ENCODE measurements at regions not wholly inside any gene's neighbourhood (a gene's known extent, or its start where the extent isn't known, plus 50 kb on each side); places are given as distances from the start of the nearest gene placed in this dataset.

GRCh38 chr4:156060661-156061060 lies 107.0 kb upstream of the CTSO start:
- no CpG with 5 or more reads among the region's 3 CpGs for WGBS (ENCODE audit: insufficient coverage)
- no peaks in the 10 kb centered on the region for H3K9me3 ChIP-seq (replicated peaks; ENCODE audit: control insufficient read depth, low read depth, low read length)

GRCh38 chr4:156053174-156053573 lies 99.5 kb upstream of the CTSO start:
- Histone ChIP-seq H3K36me3 (ENCODE audit: control insufficient read depth, insufficient read depth, low read length) (no peaks in the 10 kb centered on the region), H3K4me1 (ENCODE audit: control insufficient read depth, insufficient read depth, low read length) (no peaks in the 10 kb centered on the region), H3K27ac (ENCODE audit: low read length) (no peak overlapping the region), H3K27me3 (ENCODE audit: control insufficient read depth, insufficient read depth, low read length) (no peaks in the 10 kb centered on the region), H3K4me3 (ENCODE audit: low read length) (no peak overlapping the region), H3K9me3 (replicated peaks; ENCODE audit: control insufficient read depth, low read depth, low read length) (no peaks in the 10 kb centered on the region)
- no peak for DNase-seq
- no CpG with 5 or more reads among the region's 3 CpGs for WGBS (ENCODE audit: insufficient coverage)

More at GRCh38 chr4:156060661-156061060, 107.0 kb upstream of the CTSO start:
- Histone ChIP-seq H3K36me3 (ENCODE audit: control insufficient read depth, insufficient read depth, low read length) (no peaks in the 10 kb centered on the region), H3K27me3 (ENCODE audit: control insufficient read depth, insufficient read depth, low read length) (no peaks in the 10 kb centered on the region), H3K27ac (ENCODE audit: low read length) (no peak overlapping the region), H3K4me1 (ENCODE audit: control insufficient read depth, insufficient read depth, low read length) (no peaks in the 10 kb centered on the region), H3K4me3 (ENCODE audit: low read length) (no peak overlapping the region)
- DNase-seq: no peak

GRCh38 chr4:156052116-156052515 lies 98.5 kb upstream of the CTSO start:
- no peaks in the 10 kb centered on the region for H3K9me3 ChIP-seq (replicated peaks; ENCODE audit: control insufficient read depth, low read depth, low read length)

GRCh38 chr4:156038772-156039171 lies 85.1 kb upstream of the CTSO start:
- peak; percentile 25 for DNase-seq
- no peaks in the 10 kb centered on the region for H3K27me3 ChIP-seq (ENCODE audit: control insufficient read depth, insufficient read depth, low read length)
- H3K36me3 ChIP-seq (ENCODE audit: control insufficient read depth, insufficient read depth, low read length): no peaks in the 10 kb centered on the region
- peaks cover 5% of the 10 kb centered on the region for H3K4me1 ChIP-seq (ENCODE audit: control insufficient read depth, insufficient read depth, low read length)
- H3K9me3 ChIP-seq (replicated peaks; ENCODE audit: control insufficient read depth, low read depth, low read length): no peaks in the 10 kb centered on the region
- H3K27ac ChIP-seq (ENCODE audit: low read length): no peak overlapping the region
- 70% methylated on average over 3 of the region's 4 CpGs for WGBS (ENCODE audit: insufficient coverage)
- H3K4me3 ChIP-seq (ENCODE audit: low read length): no peak overlapping the region

More at GRCh38 chr4:156052116-156052515, 98.5 kb upstream of the CTSO start:
- no peaks in the 10 kb centered on the region for H3K36me3 ChIP-seq (ENCODE audit: control insufficient read depth, insufficient read depth, low read length)
- no CpG with 5 or more reads among the region's 2 CpGs for WGBS (ENCODE audit: insufficient coverage)
- DNase-seq: no peak
- no peak overlapping the region for H3K4me3 ChIP-seq (ENCODE audit: low read length)
- H3K4me1 ChIP-seq (ENCODE audit: control insufficient read depth, insufficient read depth, low read length): no peaks in the 10 kb centered on the region
- no peak overlapping the region for H3K27ac ChIP-seq (ENCODE audit: low read length)
- H3K27me3 ChIP-seq (ENCODE audit: control insufficient read depth, insufficient read depth, low read length): no peaks in the 10 kb centered on the region

GRCh38 chr4:156036496-156036895 lies 82.8 kb upstream of the CTSO start:
- Histone ChIP-seq H3K4me1 (ENCODE audit: control insufficient read depth, insufficient read depth, low read length) (peaks cover 5% of the 10 kb centered on the region), H3K4me3 (ENCODE audit: low read length) (no peak overlapping the region), H3K27ac (ENCODE audit: low read length) (no peak overlapping the region), H3K27me3 (ENCODE audit: control insufficient read depth, insufficient read depth, low read length) (no peaks in the 10 kb centered on the region), H3K9me3 (replicated peaks; ENCODE audit: control insufficient read depth, low read depth, low read length) (no peaks in the 10 kb centered on the region), H3K36me3 (ENCODE audit: control insufficient read depth, insufficient read depth, low read length) (no peaks in the 10 kb centered on the region)
- no peak for DNase-seq
- no CpG with 5 or more reads among the region's 1 CpG for WGBS (ENCODE audit: insufficient coverage)

GRCh38 chr4:156029691-156030090 lies 76.0 kb upstream of the CTSO start:
- Histone ChIP-seq H3K4me3 (ENCODE audit: low read length) (no peak overlapping the region), H3K4me1 (ENCODE audit: control insufficient read depth, insufficient read depth, low read length) (no peaks in the 10 kb centered on the region), H3K27ac (ENCODE audit: low read length) (no peak overlapping the region), H3K27me3 (ENCODE audit: control insufficient read depth, insufficient read depth, low read length) (no peaks in the 10 kb centered on the region), H3K36me3 (ENCODE audit: control insufficient read depth, insufficient read depth, low read length) (no peaks in the 10 kb centered on the region), H3K9me3 (replicated peaks; ENCODE audit: control insufficient read depth, low read depth, low read length) (no peaks in the 10 kb centered on the region)
- WGBS (ENCODE audit: insufficient coverage): 89% methylated on average over 1 of the region's 1 CpG
- DNase-seq: no peak

GRCh38 chr4:156021298-156021697 lies 67.6 kb upstream of the CTSO start:
- 90% methylated on average over 6 of the region's 6 CpGs for WGBS (ENCODE audit: insufficient coverage)
- H3K9me3 ChIP-seq (replicated peaks; ENCODE audit: control insufficient read depth, low read depth, low read length): no peaks in the 10 kb centered on the region
- no peaks in the 10 kb centered on the region for H3K36me3 ChIP-seq (ENCODE audit: control insufficient read depth, insufficient read depth, low read length)

GRCh38 chr4:156019246-156019645 lies 65.6 kb upstream of the CTSO start:
- no peak for DNase-seq
- Histone ChIP-seq H3K4me1 (ENCODE audit: control insufficient read depth, insufficient read depth, low read length) (no peaks in the 10 kb centered on the region), H3K27me3 (ENCODE audit: control insufficient read depth, insufficient read depth, low read length) (no peaks in the 10 kb centered on the region), H3K9me3 (replicated peaks; ENCODE audit: control insufficient read depth, low read depth, low read length) (no peaks in the 10 kb centered on the region), H3K27ac (ENCODE audit: low read length) (no peak overlapping the region), H3K4me3 (ENCODE audit: low read length) (no peak overlapping the region), H3K36me3 (ENCODE audit: control insufficient read depth, insufficient read depth, low read length) (no peaks in the 10 kb centered on the region)
- no CpG with 5 or more reads among the region's 2 CpGs for WGBS (ENCODE audit: insufficient coverage)

More at GRCh38 chr4:156021298-156021697, 67.6 kb upstream of the CTSO start:
- H3K4me3 ChIP-seq (ENCODE audit: low read length): no peak overlapping the region
- DNase-seq: no peak
- H3K4me1 ChIP-seq (ENCODE audit: control insufficient read depth, insufficient read depth, low read length): no peaks in the 10 kb centered on the region
- H3K27me3 ChIP-seq (ENCODE audit: control insufficient read depth, insufficient read depth, low read length): no peaks in the 10 kb centered on the region
- no peak overlapping the region for H3K27ac ChIP-seq (ENCODE audit: low read length)

GRCh38 chr4:156018383-156018782 lies 64.7 kb upstream of the CTSO start:
- Histone ChIP-seq H3K9me3 (replicated peaks; ENCODE audit: control insufficient read depth, low read depth, low read length) (no peaks in the 10 kb centered on the region), H3K4me3 (ENCODE audit: low read length) (no peak overlapping the region), H3K36me3 (ENCODE audit: control insufficient read depth, insufficient read depth, low read length) (no peaks in the 10 kb centered on the region), H3K27me3 (ENCODE audit: control insufficient read depth, insufficient read depth, low read length) (no peaks in the 10 kb centered on the region), H3K4me1 (ENCODE audit: control insufficient read depth, insufficient read depth, low read length) (no peaks in the 10 kb centered on the region), H3K27ac (ENCODE audit: low read length) (no peak overlapping the region)
- WGBS (ENCODE audit: insufficient coverage): no CpG with 5 or more reads among the region's 5 CpGs
- no peak for DNase-seq

- DNase-seq: no peak
- H3K27ac ChIP-seq (ENCODE audit: low read length): no peak overlapping the region
- H3K27me3 ChIP-seq (ENCODE audit: control insufficient read depth, insufficient read depth, low read length): no peaks in the 10 kb centered on the region
- H3K4me3 ChIP-seq (ENCODE audit: low read length): no peak overlapping the region
- no peaks in the 10 kb centered on the region for H3K9me3 ChIP-seq (replicated peaks; ENCODE audit: control insufficient read depth, low read depth, low read length)
- WGBS (ENCODE audit: insufficient coverage): no CpG with 5 or more reads among the region's 1 CpG
- no peaks in the 10 kb centered on the region for H3K4me1 ChIP-seq (ENCODE audit: control insufficient read depth, insufficient read depth, low read length)
- H3K36me3 ChIP-seq (ENCODE audit: control insufficient read depth, insufficient read depth, low read length): no peaks in the 10 kb centered on the region
Observed at GRCh38 chr4:156015781-156016180, 62.1 kb upstream of the CTSO start.

GRCh38 chr4:156006192-156006591 lies 52.5 kb upstream of the CTSO start:
- Histone ChIP-seq H3K4me3 (ENCODE audit: low read length) (no peak overlapping the region), H3K27me3 (ENCODE audit: control insufficient read depth, insufficient read depth, low read length) (no peaks in the 10 kb centered on the region), H3K4me1 (ENCODE audit: control insufficient read depth, insufficient read depth, low read length) (no peaks in the 10 kb centered on the region), H3K36me3 (ENCODE audit: control insufficient read depth, insufficient read depth, low read length) (no peaks in the 10 kb centered on the region), H3K9me3 (replicated peaks; ENCODE audit: control insufficient read depth, low read depth, low read length) (no peaks in the 10 kb centered on the region), H3K27ac (ENCODE audit: low read length) (no peak overlapping the region)
- 93% methylated on average over 10 of the region's 16 CpGs for WGBS (ENCODE audit: insufficient coverage)
- no peak for DNase-seq

Data from muscle of leg (tissue), 3 donors.